ENCODE measurements at regions not wholly inside any gene's neighbourhood (a gene's known extent, or its start where the extent isn't known, plus 50 kb on each side); places are given as distances from the start of the nearest gene placed in this dataset.

DNA sequence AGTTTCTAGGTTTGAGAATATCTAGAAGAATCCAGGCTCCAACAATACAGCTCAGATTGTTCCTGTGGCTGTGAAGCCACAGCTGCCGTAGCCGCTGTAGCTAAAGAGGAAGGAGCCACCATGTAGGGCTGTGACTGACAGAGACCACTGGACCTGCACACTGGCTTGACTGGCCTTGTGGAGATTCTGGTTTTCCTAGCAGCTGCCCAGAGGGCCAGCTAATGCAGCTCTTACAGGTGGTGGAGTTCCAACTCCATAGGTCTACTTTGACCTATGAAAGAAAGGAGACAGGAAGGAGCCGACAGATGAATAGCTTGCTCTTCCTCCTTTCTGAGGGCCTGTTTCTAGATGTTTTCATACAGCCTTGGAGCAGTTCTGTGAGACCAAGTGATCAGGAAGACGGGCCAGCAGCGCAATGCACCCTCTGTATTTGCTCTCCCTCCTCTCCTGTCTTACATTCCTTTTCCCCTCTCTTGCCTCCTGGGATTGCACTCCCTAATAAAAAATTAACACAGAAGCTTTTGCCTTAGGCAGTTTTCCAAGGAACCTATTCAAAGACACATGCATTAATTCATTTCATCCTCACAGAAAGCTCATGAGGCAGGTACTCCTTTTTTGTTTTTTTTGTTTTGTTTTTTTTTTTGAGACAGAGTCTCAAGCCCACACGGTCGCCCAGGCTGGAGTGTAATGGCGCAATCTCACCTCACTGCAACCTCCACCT, 51.8 kb upstream of the MYB start:
- TF ChIP-seq ZNF274 (IDR thresholded peaks at IDR 0.05; ENCODE audit: low read depth, low read length) (no peak), SUZ12 (IDR thresholded peaks at IDR 0.05; ENCODE audit: extremely low read depth, insufficient read depth, insufficient read length) (no peak), YY1 (IDR thresholded peaks at IDR 0.05; ENCODE audit: insufficient read depth, insufficient read length) (no peak)

Data from NT2/D1 (cell line).